ENCODE measurements at regions not wholly inside any gene's neighbourhood (a gene's known extent, or its start where the extent isn't known, plus 50 kb on each side); places are given as distances from the start of the nearest gene placed in this dataset.

GRCh38 chr10:4717670-4718069 is 108.3 kb upstream of the AKR1E2 start:
- Mint-ChIP-seq H3K4me1 (ENCODE audit: unreplicated experiment) (peaks cover 17% of the 10 kb centered on the region), H3K4me3 (ENCODE audit: unreplicated experiment) (no peak overlapping the region), H3K27ac (ENCODE audit: unreplicated experiment) (no peak overlapping the region), H3K27me3 (ENCODE audit: unreplicated experiment) (no peaks in the 10 kb centered on the region), H3K9me3 (ENCODE audit: unreplicated experiment) (no peaks in the 10 kb centered on the region), H3K36me3 (ENCODE audit: unreplicated experiment) (peaks cover 2% of the 10 kb centered on the region)
- DNase-seq (ENCODE audit: extremely low spot score, unreplicated experiment) = no peak
- TF ChIP-seq, protein P1, sequence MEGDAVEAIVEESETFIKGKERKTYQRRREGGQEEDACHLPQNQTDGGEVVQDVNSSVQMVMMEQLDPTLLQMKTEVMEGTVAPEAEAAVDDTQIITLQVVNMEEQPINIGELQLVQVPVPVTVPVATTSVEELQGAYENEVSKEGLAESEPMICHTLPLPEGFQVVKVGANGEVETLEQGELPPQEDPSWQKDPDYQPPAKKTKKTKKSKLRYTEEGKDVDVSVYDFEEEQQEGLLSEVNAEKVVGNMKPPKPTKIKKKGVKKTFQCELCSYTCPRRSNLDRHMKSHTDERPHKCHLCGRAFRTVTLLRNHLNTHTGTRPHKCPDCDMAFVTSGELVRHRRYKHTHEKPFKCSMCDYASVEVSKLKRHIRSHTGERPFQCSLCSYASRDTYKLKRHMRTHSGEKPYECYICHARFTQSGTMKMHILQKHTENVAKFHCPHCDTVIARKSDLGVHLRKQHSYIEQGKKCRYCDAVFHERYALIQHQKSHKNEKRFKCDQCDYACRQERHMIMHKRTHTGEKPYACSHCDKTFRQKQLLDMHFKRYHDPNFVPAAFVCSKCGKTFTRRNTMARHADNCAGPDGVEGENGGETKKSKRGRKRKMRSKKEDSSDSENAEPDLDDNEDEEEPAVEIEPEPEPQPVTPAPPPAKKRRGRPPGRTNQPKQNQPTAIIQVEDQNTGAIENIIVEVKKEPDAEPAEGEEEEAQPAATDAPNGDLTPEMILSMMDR (IDR thresholded peaks at IDR 0.05) = no peak

DNA sequence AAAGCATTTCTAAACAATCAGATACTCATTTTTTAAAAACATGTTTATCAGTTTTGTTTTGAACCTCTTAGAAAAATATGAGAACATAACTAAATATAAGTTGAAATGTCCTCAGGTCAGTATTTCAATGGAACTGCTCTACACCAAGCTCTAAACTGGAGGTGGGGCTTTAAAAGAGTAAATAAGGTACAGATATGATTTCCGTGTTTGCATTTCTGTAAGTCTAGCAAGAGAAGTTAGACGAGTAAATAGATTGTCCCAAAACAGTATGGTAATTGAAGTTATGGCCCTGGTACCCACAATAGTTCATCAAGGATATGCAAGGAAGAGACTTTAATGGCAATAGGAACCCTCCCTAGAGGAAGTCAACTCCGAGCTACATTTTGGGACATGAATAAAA is 115.1 kb upstream of the AKR1E2 start:
- no peaks in the 10 kb centered on the region for H3K4me1 Mint-ChIP-seq (ENCODE audit: unreplicated experiment)
- TF ChIP-seq, protein P1 (IDR thresholded peaks at IDR 0.05) = no peak
- H3K4me3 Mint-ChIP-seq (ENCODE audit: unreplicated experiment) = no peak overlapping the region
- no peaks in the 10 kb centered on the region for H3K36me3 Mint-ChIP-seq (ENCODE audit: unreplicated experiment)
- no peak overlapping the region for H3K27ac Mint-ChIP-seq (ENCODE audit: unreplicated experiment)
- DNase-seq (ENCODE audit: extremely low spot score, unreplicated experiment) = no peak
- no peaks in the 10 kb centered on the region for H3K27me3 Mint-ChIP-seq (ENCODE audit: unreplicated experiment)
- peaks cover 4% of the 10 kb centered on the region for H3K9me3 Mint-ChIP-seq (ENCODE audit: unreplicated experiment)

GRCh38 chr10:4708123-4708759 is 117.8 kb upstream of the AKR1E2 start:
- TF ChIP-seq, protein P1 (IDR thresholded peaks at IDR 0.05) = peak; percentile 28
- Mint-ChIP-seq H3K4me3 (ENCODE audit: unreplicated experiment) (no peak overlapping the region), H3K4me1 (ENCODE audit: unreplicated experiment) (peaks cover 6% of the 10 kb centered on the region), H3K27me3 (ENCODE audit: unreplicated experiment) (no peaks in the 10 kb centered on the region), H3K9me3 (ENCODE audit: unreplicated experiment) (peaks cover 4% of the 10 kb centered on the region), H3K27ac (ENCODE audit: unreplicated experiment) (no peak overlapping the region), H3K36me3 (ENCODE audit: unreplicated experiment) (no peaks in the 10 kb centered on the region)
- DNase-seq (ENCODE audit: extremely low spot score, unreplicated experiment) = no peak

DNA sequence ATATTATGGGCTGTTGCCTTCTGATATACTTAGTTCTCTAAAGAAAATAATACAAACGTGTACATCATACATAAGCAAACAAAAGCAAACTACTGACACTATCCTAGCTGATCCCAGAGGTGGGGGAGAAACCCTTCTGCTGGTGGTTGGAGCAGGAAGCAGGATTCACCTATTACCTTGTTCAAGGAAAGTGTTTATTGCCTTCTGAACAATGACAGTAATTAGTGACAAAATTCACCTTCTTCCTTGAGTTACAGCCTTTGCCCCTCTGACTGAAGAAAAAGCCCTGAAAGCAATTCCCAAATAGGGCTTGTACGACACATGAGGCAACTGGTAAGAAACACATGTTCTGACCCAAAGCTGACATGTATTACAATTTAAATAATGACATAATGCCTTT is 118.8 kb upstream of the AKR1E2 start:
- no peak for DNase-seq (ENCODE audit: extremely low spot score, unreplicated experiment)
- TF ChIP-seq, protein P1 (IDR thresholded peaks at IDR 0.05) = no peak
- no peaks in the 10 kb centered on the region for H3K36me3 Mint-ChIP-seq (ENCODE audit: unreplicated experiment)
- H3K9me3 Mint-ChIP-seq (ENCODE audit: unreplicated experiment) = peaks cover 4% of the 10 kb centered on the region
- H3K4me3 Mint-ChIP-seq (ENCODE audit: unreplicated experiment) = no peak overlapping the region
- no peaks in the 10 kb centered on the region for H3K27me3 Mint-ChIP-seq (ENCODE audit: unreplicated experiment)
- H3K27ac Mint-ChIP-seq (ENCODE audit: unreplicated experiment) = no peak overlapping the region
- H3K4me1 Mint-ChIP-seq (ENCODE audit: unreplicated experiment) = peaks cover 6% of the 10 kb centered on the region

DNA sequence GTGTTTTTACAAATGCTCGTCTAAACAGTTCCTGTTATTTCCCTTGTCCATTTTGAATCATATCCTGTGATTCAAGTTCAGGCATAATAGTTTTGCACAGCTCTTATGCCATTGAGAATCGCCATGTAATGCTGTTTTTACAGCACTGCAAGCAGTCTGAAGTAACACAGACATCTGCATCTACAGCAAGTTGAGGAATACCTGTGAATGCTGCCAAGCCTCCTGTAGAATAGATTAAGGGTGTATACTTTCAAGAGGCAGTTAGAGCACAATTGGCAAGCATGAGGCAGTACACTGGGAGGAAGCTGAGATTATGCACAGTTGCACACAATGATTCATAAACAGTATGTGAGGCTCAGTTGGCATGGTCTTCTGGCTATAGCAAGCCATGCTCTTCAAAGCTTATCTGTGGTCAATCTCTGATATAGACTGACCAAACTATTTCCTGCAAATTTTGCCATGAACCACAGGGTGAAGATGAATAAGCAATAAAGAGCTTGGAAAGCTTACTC is 121.9 kb upstream of the AKR1E2 start:
- no peak for DNase-seq (ENCODE audit: extremely low spot score, unreplicated experiment)
- Mint-ChIP-seq H3K27me3 (ENCODE audit: unreplicated experiment) (no peaks in the 10 kb centered on the region), H3K9me3 (ENCODE audit: unreplicated experiment) (peaks cover 4% of the 10 kb centered on the region), H3K4me1 (ENCODE audit: unreplicated experiment) (peaks cover 10% of the 10 kb centered on the region), H3K36me3 (ENCODE audit: unreplicated experiment) (no peaks in the 10 kb centered on the region), H3K4me3 (ENCODE audit: unreplicated experiment) (no peak overlapping the region), H3K27ac (ENCODE audit: unreplicated experiment) (no peak overlapping the region)
- TF ChIP-seq, protein P1 (IDR thresholded peaks at IDR 0.05) = no peak

Measured in osteocyte (in vitro differentiated cells).